ENCODE measurements at regions not wholly inside any gene's neighbourhood (a gene's known extent, or its start where the extent isn't known, plus 50 kb on each side); places are given as distances from the start of the nearest gene placed in this dataset.
"Not testable (repeated sequence)": the region's sequence is repeated elsewhere in the genome, so short reads cannot be mapped to it uniquely, and the experiment has no call there.

DNA sequence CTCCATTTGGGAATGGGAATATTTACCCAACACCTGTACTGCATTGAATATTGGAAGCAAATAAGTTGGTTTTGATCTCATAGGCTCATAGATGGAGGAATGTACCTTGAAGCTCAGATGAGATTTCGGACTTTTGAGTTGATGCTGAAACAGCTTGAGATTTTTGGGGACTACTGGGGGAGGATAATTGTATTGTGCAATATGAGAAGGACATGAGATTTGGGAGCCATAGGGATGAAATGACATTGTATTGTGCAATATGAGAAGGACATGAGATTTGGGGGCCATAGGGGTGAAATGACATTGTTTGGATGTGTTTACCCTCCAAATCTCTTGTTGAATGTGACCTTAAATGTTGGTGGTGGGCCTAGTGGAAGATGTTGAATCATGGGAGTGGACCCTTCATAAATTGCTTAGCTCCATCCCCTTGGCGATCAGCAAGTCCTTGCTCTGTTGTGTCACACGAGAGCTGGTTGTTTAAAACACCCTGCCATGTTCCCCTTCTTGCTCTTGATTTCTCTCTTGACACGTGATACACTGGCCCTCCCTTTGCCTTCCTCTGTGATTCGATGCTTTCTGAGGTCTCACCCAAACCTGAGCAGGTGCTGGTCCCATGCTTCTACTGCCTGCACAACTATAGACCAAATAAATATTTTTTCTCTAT, 4464.8 kb upstream of the OR11H1 start:
- DNase-seq (ENCODE audit: low spot score): peak; percentile 58
- not testable (repeated sequence) for H3K4me3 ChIP-seq, H3K4me1 ChIP-seq, H3K36me3 ChIP-seq, H3K27me3 ChIP-seq, H3K27ac ChIP-seq, H3K9me3 ChIP-seq

DNA sequence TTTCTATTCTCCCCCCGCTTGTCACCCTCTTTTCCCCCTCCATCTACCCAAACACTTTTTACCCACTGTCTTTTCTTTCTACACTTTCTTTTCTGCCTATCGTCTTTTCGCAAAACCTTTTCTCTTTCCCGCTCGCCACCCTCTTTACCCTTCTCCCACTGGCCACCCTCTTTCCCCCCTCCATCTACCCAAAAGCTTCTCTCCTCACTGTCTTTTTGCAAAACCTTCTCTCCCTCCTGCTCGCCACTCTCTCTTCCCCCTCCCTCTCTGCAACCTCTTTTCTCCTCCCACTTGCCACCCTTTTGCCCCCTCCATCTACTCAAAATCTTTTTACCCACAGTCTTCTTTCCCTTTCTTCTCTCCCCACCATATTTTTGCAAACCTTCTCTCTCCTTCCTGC, 4462.8 kb upstream of the OR11H1 start:
- H3K4me1 ChIP-seq, H3K27ac ChIP-seq, H3K4me3 ChIP-seq, H3K9me3 ChIP-seq, H3K36me3 ChIP-seq, H3K27me3 ChIP-seq: not testable (repeated sequence)
- peak; percentile 59 for DNase-seq (ENCODE audit: low spot score)

DNA sequence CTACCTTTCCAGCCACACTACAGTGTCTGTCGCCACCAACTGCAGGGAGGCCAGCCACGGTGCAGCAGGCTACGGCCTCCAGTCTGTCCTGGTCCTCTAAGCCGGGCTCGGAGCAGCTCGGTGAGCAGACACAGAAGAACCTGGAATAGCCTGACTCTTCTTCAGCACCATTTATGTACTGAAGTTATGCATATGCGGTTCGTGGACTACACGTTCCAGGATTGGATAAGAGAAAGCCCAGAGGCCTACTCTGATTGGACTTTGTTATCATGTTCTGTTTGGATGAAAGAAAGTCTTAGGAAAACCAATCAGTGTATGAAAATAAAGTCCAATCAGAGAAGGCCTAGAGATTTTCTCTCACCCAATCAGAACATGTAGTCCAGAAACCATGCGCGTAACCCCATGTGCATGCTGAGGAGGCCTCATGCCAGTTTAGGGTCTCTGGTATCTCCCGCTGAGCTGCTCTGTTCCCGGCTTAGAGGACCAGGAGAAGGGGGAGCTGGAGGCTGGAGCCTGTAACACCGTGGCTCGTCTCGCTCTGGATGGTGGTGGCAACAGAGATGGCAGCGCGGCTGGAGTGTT, 4462.0 kb upstream of the OR11H1 start:
- not testable (repeated sequence) for H3K4me3 ChIP-seq, H3K27ac ChIP-seq, H3K36me3 ChIP-seq, H3K27me3 ChIP-seq, H3K4me1 ChIP-seq, H3K9me3 ChIP-seq
- DNase-seq (ENCODE audit: low spot score): peak; percentile 55

DNA sequence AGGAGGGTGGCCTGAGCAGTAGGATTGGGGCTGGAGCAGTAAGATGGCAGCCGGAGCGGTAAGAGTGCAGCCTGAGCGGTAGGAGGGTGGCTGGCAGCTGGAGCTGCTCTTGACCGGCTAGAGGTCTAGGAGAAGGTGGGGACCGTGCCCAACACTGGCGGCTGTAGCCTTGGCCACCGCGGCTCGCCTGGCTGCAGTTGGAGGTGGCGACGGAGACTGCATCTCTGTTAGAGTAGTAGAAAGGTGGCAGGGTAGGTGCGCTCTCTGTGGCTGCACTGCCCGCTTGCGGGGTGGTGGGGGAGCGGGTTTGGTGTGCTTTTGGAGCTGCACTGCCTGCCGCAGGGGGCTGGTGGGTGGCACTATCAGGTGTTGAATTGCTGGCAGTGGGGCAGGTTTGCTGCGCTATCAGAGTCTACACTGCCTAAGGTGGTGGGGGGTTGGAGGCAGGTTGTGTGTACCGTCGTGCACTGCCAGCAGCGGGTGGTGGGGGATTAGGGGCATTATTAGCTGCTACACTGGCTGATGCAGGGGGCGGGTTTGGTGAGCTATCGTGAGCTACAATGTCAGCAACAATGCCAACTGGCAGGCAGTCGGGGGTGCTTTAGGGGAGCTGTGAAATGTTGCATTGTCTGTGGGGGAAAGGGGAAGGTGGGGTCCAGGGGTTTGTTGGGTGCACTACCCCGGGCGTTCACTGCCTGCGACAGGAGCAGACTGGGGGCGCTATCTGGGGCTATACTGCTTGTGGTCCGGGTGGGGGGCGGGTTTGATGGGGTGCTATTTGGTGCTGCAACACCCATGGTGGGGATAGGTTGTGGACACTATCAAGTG, 4461.3 kb upstream of the OR11H1 start:
- Histone ChIP-seq H3K36me3 (no peaks in the 10 kb centered on the region), H3K9me3 (no peaks in the 10 kb centered on the region), H3K4me3 (no peak overlapping the region), H3K27ac (no peak overlapping the region), H3K27me3 (no peaks in the 10 kb centered on the region), H3K4me1 (no peaks in the 10 kb centered on the region)
- peak; percentile 65 for DNase-seq (ENCODE audit: low spot score)
- TF ChIP-seq, protein P1, sequence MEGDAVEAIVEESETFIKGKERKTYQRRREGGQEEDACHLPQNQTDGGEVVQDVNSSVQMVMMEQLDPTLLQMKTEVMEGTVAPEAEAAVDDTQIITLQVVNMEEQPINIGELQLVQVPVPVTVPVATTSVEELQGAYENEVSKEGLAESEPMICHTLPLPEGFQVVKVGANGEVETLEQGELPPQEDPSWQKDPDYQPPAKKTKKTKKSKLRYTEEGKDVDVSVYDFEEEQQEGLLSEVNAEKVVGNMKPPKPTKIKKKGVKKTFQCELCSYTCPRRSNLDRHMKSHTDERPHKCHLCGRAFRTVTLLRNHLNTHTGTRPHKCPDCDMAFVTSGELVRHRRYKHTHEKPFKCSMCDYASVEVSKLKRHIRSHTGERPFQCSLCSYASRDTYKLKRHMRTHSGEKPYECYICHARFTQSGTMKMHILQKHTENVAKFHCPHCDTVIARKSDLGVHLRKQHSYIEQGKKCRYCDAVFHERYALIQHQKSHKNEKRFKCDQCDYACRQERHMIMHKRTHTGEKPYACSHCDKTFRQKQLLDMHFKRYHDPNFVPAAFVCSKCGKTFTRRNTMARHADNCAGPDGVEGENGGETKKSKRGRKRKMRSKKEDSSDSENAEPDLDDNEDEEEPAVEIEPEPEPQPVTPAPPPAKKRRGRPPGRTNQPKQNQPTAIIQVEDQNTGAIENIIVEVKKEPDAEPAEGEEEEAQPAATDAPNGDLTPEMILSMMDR (IDR thresholded peaks at IDR 0.05): no peak

DNA sequence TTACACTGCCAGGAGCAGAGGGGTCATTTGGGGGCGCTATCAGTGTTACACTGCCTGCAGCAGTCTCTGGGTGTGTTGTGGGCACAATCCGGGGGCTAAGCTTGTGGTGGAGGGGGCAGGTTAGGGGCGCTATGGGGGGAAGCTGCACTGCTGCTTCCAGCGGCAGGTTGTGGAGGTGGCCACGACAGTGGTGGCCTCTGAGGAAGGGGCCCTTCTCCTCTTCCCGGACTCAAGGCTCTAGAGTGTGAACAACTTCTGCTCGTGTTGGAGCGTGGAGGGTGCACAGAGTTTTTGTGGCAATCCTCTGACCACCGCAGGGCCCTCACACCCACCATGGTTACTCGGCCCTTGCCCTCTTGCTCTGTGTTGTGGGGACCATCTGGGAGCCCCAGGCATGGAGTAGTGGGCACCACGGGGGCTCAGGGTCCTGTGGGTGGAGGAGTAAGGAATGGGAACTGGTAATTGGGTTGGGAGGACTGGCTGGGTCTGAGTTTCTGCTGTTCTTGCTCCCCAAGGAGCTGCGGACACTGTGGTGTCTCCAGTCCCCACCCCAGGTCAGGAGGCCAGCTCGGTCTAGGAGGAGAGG, 4460.6 kb upstream of the OR11H1 start:
- not testable (repeated sequence) for H3K4me1 ChIP-seq, H3K4me3 ChIP-seq, H3K9me3 ChIP-seq, H3K27ac ChIP-seq, H3K36me3 ChIP-seq, H3K27me3 ChIP-seq
- DNase-seq (ENCODE audit: low spot score): peak; percentile 60

DNA sequence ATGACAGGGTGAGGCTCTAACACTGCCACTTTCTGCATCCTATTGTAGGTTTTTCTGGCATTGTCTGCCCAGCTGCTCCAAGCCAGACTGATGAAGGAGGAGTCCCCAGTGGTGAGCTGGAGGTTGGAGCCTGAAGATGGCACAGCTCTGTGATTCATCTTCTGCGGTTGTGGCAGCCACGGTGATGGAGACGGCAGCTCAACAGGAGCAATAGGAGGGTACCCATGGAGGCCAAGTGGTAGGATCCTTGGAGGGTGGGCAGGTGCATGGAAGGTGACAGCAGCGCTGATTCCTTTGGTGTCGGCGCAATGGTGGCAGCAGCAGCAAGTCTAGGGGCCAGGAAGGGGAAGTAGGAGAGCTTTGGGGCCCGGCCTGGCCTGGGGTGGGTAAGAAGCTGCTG, 4460.1 kb upstream of the OR11H1 start:
- H3K36me3 ChIP-seq, H3K4me1 ChIP-seq, H3K27ac ChIP-seq, H3K9me3 ChIP-seq, H3K4me3 ChIP-seq, H3K27me3 ChIP-seq: not testable (repeated sequence)
- DNase-seq (ENCODE audit: low spot score): peak; percentile 57

DNA sequence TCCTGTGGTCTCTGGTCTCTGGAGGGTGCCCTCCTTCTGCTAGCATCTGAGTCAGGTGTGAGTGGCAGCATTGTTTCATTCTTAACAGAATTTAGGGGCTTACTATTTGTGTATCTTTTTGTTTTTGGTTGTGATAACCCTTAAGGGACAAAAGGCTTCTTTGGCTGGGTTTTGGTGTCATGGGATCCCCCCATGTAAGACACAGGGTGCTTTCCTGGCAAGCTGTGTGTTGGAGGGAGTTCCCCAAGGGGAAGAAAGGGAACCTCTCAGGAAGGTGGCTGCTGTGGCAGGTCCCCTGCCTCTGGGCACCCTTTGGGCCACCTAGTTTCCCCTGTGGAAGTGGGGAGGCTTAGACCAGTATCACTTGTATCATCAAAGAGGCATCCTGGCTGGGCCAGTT, 4459.6 kb upstream of the OR11H1 start:
- not testable (repeated sequence) for H3K27me3 ChIP-seq, H3K36me3 ChIP-seq, H3K27ac ChIP-seq, H3K4me1 ChIP-seq, H3K4me3 ChIP-seq, H3K9me3 ChIP-seq
- peak; percentile 51 for DNase-seq (ENCODE audit: low spot score)

Data from right atrium auricular region (tissue), 2 donors.